DMS53 (cell line): ENCODE measurements at regions not wholly inside any gene's neighbourhood (a gene's known extent, or its start where the extent isn't known, plus 50 kb on each side); places are given as distances from the start of the nearest gene placed in this dataset.
A peak's percentile ranks its signal among the peaks of the same experiment; 100 is the strongest.

Experiments
- DNase-seq: peaks from one replicate; lab custom pipeline; 2025; lab: John Stamatoyannopoulos, UW

DNA sequence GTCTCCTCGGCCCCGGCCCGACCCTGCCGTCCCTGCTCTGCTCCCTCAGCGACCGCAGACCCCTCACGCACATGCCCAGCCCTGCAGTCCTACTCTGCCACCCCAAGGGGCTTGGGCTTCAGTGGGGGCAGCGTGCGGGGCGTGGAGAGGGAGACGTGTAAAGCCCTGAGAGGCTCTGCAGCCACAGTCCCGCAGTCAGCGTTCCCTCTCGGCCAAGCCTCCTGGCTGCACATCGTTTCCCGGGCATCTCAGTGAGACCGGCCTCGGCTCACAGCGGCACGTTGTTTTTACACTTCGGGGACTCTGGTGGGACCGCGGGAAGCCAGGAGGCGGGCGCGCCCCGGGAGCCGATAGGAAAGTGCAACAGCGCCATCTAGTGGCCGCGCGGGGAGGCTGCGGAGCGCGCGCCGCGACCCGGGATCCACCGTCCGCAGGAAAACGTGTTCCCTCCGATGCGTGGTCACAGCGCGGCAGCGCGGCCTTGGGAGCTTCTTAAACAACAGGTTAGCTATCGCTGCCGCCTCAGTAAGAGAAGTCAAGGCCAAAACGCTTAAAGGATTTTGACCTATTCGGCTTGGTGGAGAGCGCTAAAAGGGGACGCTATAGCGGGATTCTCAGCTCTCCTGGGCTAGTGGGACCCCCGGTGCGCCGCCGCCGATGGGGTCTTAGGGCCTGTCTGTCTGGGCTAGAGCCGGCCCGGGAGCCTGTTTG is 226.8 kb upstream of the IGF1R start:
- DNase-seq, result peak; percentile 57

DNA sequence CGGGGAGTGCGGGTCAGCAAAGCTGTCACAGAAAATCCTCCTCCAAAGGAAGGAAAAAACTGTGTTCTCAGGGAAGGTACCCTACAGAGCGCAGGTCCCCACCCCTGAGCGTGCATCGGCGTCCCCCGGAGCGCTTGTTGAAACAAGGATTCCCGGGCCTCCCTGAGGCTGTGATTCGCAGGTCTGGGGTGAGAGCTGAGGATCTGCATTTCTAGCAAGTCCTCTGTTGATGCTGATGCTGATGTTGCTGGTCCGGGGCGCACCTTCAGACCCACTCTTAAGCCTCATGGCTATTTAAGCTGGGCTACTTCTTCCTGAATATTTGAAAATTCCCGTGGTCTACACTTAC is 226.2 kb upstream of the IGF1R start:
- DNase-seq, result no peak

GRCh38 chr15:98425173-98425572 is 223.2 kb upstream of the IGF1R start:
- DNase-seq, result no peak

DNA sequence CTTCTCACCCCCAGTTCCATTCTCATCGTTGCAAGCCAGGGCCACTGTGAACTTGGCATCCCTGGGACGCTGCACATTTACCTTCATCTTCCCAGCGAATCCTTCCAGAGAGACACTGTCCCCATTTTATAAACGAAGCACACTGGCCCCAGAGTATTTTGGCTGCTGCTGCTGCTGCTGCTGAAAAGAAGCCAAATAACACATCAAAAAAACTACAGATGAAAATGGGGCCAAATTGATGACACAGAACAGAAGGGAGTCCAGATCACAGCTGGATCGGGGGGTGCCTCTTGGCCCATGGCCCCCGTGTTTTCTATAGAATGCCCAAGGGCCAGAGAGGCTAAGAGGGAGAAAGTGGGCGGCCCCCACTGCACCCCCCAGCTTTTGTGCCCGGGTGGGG is 221.0 kb upstream of the IGF1R start:
- DNase-seq, result no peak

- peak; percentile 60 for DNase-seq
Observed at GRCh38 chr15:98428253-98428989, 219.9 kb upstream of the IGF1R start.

GRCh38 chr15:98431171-98431570 is 217.2 kb upstream of the IGF1R start:
- no peak for DNase-seq

DNA sequence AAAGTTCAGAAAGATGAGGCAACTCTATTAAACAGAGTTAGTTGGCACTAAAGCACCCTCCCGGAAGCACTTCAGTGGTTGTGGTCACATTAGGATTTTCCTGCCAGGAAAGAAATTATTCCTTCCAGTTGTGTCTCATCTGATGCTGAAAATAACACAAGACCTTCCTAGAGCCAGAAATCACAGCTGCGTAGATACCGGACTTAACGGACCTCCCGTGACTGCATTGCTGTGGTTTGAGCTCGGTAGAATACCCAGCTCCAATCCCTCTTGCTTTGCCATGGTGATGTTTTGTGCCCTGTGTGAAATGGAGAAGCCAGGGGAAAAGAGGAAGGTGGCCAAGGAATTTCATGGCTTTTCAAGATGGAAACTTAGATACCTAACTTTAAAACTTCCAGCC is 215.0 kb upstream of the IGF1R start:
- no peak for DNase-seq

- no peak for DNase-seq
Observed at GRCh38 chr15:98433856-98434255, 214.5 kb upstream of the IGF1R start.

GRCh38 chr15:98437752-98438151 is 210.6 kb upstream of the IGF1R start:
- no peak for DNase-seq

DNA sequence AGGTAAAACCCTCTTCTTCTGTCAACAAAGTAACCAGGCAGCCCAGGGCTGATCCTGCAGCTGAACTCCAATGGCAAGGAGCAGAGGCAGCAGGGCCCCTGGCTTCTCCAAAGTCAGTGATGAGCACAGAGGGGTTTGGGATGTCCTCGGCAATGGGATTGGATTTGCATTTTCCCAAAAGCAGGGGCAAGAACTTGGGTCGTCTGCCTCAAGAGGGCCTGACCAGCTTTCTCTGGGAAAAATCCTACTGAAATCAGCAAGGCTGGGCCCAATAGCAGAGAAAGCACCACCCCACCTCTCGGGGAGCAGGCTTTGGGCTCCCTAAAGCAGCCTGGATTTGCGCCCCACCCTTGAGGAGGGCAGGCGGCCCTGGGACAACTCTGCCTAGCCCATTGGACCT is 210.0 kb upstream of the IGF1R start:
- no peak for DNase-seq

DNA sequence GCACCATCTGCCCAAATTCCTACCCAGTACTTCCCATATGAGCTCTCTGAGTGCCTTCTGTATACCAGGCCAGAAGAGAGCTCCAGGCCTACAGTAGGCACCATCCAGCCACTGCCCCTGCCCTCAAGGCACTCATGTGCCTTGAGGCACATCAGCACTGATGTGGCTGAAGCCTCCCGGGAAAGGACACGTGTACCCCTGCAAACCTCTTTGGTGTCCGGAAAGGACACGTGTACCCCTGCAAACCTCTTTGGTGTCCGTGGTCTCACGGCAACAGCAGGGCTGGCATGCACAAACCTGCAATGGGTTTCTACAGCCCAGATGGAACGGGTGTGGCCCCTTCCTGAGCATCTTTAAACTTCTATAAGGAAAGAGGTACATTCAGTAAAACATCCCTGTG is 209.4 kb upstream of the IGF1R start:
- DNase-seq, result no peak

- DNase-seq, result no peak
Observed at GRCh38 chr15:98439523-98439942, 208.8 kb upstream of the IGF1R start.

- no peak for DNase-seq
Observed at GRCh38 chr15:98440917-98441316, 207.4 kb upstream of the IGF1R start.

DNA sequence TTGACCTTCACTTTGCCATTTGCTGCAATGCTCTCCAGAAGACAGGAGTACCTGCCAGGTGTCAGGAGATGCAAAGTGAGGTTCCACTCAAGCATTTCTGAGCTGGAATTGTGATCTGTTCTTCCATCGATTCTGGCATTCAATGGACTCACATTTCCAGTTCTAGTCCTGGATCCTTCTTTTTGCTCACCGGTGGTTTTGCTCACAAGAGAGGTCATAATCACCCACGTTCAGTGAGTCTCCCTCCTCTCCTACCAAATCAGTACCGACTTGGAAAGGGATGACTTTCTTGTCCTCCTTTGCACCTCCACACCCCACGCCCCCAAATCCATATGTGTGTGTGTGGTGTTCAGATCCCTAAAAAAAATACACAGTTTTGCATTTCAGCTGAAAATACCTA is 206.7 kb upstream of the IGF1R start:
- no peak for DNase-seq

GRCh38 chr15:98442379-98442833 is 205.9 kb upstream of the IGF1R start:
- DNase-seq, result peak; percentile 80

- DNase-seq, result no peak
Observed at GRCh38 chr15:98442901-98443300, 205.4 kb upstream of the IGF1R start.

DNA sequence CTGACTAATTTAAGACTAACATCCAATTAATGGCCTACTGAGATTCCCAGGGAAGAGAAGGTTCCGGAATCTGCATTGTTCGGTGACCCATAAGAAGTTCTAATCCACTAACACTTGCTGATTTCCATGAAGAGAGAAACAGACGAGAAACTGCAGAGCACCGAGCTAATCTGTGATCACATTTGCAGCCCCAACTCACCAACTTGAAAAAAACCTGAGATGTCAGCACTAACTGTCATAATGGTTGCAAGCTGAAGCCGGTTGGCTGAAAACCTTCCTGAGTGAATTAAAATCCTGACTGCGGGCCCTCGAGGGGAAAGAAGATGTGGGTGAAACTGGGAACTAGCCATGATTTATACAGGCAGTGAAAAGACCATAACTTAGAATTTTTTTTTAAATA is 204.8 kb upstream of the IGF1R start:
- no peak for DNase-seq

DNA sequence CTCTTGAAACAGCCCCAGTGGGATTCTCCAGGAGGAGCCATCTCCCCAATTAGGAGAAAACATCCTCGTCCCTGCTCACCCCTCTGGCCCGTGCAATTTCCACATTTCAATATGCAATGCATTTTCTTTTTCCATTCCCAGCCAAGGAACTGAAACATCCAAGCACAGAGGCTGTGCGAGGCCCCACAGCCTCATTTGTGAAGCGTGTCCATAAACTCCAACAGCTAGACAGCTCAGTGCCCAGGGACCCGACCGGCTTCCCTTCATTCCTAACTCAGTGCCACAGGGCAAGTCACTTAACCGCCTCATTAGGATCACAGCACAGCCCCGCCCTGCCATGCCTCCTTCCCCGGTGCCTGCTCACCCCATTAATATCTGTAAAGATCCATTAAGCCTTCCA is 204.2 kb upstream of the IGF1R start:
- DNase-seq, result no peak

DNA sequence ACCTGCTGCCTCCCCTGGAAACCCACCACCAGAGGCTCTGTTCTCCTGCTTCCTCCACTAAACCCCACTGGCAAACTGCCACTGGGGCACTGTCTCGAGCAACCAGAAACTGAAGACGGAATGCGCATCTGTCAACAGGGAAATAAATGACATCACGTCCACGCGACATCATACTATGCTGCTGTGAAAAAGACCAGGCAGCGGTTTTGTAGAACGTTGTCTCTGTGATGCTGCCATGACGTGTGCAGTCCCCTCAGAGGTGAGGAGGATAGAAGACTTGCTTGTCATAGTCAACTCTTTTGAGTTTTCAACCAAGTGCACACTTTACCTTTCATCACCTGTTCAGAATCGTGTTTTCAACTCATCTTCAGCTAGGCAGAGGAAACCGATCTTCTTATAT is 203.0 kb upstream of the IGF1R start:
- DNase-seq, result no peak

DNA sequence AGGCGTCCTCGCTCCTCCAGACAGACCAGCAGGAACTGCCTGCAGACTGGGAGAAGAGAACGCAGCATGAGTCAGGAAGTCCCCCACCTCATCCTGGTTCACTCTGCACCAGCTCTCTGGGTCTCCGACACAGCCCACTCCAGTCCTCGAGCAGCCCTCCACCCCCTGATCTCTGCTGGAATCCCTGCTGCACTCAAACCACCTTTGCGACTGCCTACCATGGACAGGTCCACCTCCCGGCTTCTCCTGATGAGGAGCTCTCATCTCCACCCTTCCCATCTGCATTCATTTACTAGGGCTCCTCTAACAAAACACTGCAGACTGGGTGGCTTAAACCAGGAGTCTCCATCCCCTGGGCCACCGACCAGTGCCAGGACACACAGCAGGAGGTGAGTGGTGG is 202.3 kb upstream of the IGF1R start:
- no peak for DNase-seq

DNA sequence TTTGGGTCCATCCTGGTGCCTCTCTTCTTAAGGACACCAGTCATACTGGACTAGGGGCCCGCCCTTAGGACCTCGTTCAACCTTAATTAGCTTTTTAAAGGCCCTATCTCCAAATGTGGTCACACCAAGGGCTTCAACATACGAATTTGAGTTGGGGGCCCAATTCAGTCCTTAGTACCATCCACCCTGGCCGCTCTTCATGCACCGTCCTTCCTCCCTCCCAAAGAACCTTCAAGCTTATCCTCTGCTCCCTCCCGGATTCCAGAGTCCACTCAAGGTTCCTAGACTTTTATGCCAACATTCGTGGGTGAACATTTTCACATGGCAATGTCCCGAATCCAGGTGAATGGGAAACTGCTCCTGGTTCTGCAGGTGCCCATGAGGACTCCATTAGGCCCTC is 201.3 kb upstream of the IGF1R start:
- DNase-seq, result no peak

DNA sequence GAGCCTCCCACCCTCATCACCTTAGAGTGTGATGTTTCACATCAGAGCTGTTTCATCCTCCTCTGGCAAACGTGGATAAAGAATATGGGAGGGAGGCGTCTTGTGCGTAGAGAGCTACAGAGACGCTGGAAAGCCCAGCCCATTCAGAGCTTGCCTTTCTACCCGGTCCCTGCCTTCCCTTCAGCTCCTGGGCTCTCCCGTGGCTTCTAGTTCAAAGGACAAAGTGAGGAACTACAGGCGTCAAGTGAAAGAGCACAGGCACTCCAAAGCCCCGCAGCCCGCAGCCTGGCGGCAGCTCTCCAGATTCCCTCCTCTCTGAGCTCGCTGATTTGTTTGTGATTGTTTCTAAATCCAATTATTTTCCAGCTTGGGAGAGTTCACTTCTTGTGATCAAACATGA is 197.1 kb upstream of the IGF1R start:
- DNase-seq, result no peak

GRCh38 chr15:98452238-98452637 is 196.1 kb upstream of the IGF1R start:
- no peak for DNase-seq

DNA sequence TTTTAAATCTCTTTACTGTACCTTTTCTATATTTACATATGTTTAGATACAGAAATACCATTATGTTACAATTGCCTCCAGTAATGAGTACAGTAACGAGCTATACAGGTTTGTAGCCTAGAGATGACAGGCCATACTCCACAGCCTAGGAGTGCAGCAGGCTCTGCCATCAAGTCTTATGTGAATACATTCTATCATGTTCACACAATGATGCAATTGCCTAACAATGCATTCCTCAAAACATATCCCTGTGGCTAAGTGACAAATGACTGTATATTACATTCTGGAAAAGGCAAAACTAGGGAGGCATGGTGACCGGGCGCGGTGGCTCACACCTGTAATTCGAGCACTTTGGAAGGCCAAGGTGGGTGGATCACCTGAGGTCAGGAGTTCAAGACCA is 192.4 kb upstream of the IGF1R start:
- DNase-seq, result no peak
